Keratinocyte (primary cell): ENCODE measurements at regions not wholly inside any gene's neighbourhood (a gene's known extent, or its start where the extent isn't known, plus 50 kb on each side); places are given as distances from the start of the nearest gene placed in this dataset.

Source experiments
- DNase-seq: peaks from one replicate; pipeline ENCODE4 v3.0.0-alpha.2; 2011; ENCODE audit warnings: low read depth, missing footprints, low spot score
- FAIRE-seq: peaks from 2 replicates; lab custom pipeline; 2011; peaks lifted over from hg19 to GRCh38; lab: Jason Lieb, UNC
- H2AFZ ChIP-seq: 2 replicates; pipeline ENCODE4 v1.6.0; 2012; ENCODE audit warnings: low read length, control low read depth, inconsistent platforms; ENCODE audit not compliant: control insufficient read depth
- H3K27ac ChIP-seq: 2 replicates; pipeline ENCODE4 v1.5.1; 2011; ENCODE audit warnings: low read length; ENCODE audit not compliant: control insufficient read depth, insufficient read depth
- H3K27me3 ChIP-seq: 3 replicates; pipeline ENCODE4 v1.6.0; 2011; ENCODE audit warnings: low read length; ENCODE audit not compliant: control insufficient read depth, insufficient read depth; ENCODE audit errors: extremely low read depth
- H3K36me3 ChIP-seq, 2 experiments: 2 replicates in 1 of 2; 3 replicates in 1 of 2; pipeline ENCODE4 v1.5.1; 2011; ENCODE audit warnings: low read length in 2 of 2, mild to moderate bottlenecking in 1 of 2; ENCODE audit not compliant: control insufficient read depth in 2 of 2, insufficient read depth in 2 of 2; ENCODE audit errors: extremely low read depth in 1 of 2
- H3K4me1 ChIP-seq: 3 replicates; pipeline ENCODE4 v1.5.1; 2011; ENCODE audit warnings: low read length; ENCODE audit not compliant: control insufficient read depth, insufficient read depth; ENCODE audit errors: extremely low read depth
- H3K4me2 ChIP-seq: 3 replicates; pipeline ENCODE4 v1.6.0; 2011; ENCODE audit warnings: low read depth, low read length; ENCODE audit not compliant: control insufficient read depth, insufficient read depth; ENCODE audit errors: extremely low read depth
- H3K4me3 ChIP-seq, 3 experiments: fragments of 200-600 bp in 1 of 3; sonication (generic) in 1 of 3; 2 replicates in 2 of 3; 3 replicates in 1 of 3; pipeline ENCODE4 v1.5.1; 2011 to 2016; ENCODE audit warnings: low read length in 3 of 3, mild to moderate bottlenecking in 3 of 3, control low read depth in 2 of 3, inconsistent platforms in 1 of 3, low read depth in 1 of 3, mixed read lengths in 1 of 3, mixed run types in 1 of 3, moderate library complexity in 1 of 3; ENCODE audit not compliant: control insufficient read depth in 2 of 3, insufficient read depth in 2 of 3; ENCODE audit errors: extremely low read depth in 1 of 3
- H3K79me2 ChIP-seq: 2 replicates; pipeline ENCODE4 v1.6.0; 2012; ENCODE audit warnings: low read length; ENCODE audit not compliant: control insufficient read depth, insufficient read depth
- H3K9ac ChIP-seq: 3 replicates; pipeline ENCODE4 v1.6.0; 2011; ENCODE audit warnings: low read length; ENCODE audit not compliant: control insufficient read depth, insufficient read depth; ENCODE audit errors: extremely low read depth
- H3K9me1 ChIP-seq: 3 replicates; pipeline ENCODE4 v1.6.0; 2011; ENCODE audit warnings: low read length; ENCODE audit not compliant: control insufficient read depth, insufficient read depth; ENCODE audit errors: extremely low read depth
- H3K9me3 ChIP-seq: 2 replicates; pipeline ENCODE4 v1.5.1; 2012; ENCODE audit warnings: low read depth, low read length; ENCODE audit not compliant: control insufficient read depth
- H4K20me1 ChIP-seq: 3 replicates; pipeline ENCODE4 v1.6.0; 2011; ENCODE audit warnings: low read length; ENCODE audit not compliant: control insufficient read depth, insufficient read depth; ENCODE audit errors: extremely low read depth
- EZH2 ChIP-seq: IDR thresholded peaks from one replicate; pipeline ENCODE4 v1.6.1; 2012; ENCODE audit warnings: inconsistent platforms, mild to moderate bottlenecking, low read length, moderate library complexity
- dilution Hi-C: fragments of 300-500 bp; cut with MboI; formaldehyde crosslinking; loops from one replicate; pipeline ENCODE4 v1.7.0; 2020; ENCODE audit warnings: low sequenced_read_pairs; ENCODE audit not compliant: extremely low pct_ligation_motif_present
- TF ChIP-seq, protein P1 (sequence below), 3 experiments: IDR thresholded peaks in 1 of 3; conservative IDR thresholded peaks in 1 of 3; optimal IDR thresholded peaks in 1 of 3; 2 replicates in 2 of 3; 3 replicates in 1 of 3; pipeline versions ENCODE3 to v1.5.1; 2011; ENCODE audit warnings: low read length in 3 of 3, mild to moderate bottlenecking in 3 of 3, moderate library complexity in 2 of 3, control low read depth in 1 of 3, inconsistent platforms in 1 of 3; ENCODE audit not compliant: insufficient read depth in 2 of 3; ENCODE audit errors: extremely low read depth in 1 of 3

DNA sequence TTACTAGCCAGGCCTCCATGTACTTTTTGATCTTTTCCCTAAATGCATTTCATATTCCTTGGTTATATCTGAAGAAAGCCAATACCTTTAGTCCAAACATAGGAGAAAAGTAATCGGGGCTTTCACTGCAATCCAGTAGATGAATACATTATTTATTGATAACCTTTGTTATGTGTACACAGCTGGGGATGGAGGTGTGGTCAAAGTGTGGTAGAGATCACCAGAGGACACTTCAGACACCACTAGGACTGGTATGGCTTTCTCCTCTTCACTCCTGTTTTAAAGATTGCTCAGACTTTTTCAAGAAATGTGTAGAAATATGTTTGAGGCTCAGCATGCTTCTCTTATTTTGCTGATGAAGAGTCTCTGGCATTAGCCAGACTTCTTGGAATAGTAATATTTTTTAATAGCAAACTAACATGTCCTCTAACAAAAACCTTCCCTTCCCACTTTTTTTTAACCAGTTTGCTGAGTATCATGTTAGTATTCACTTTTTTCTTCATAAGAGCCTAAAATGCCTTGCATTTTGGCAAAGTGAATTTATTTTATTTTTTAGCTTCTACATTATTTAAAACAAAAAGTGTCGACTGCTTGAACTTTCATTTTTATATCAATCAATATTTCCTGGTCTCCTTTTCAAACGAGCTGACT lies 65.6 kb upstream of the MBNL1 start:
- TF ChIP-seq, protein P1, sequence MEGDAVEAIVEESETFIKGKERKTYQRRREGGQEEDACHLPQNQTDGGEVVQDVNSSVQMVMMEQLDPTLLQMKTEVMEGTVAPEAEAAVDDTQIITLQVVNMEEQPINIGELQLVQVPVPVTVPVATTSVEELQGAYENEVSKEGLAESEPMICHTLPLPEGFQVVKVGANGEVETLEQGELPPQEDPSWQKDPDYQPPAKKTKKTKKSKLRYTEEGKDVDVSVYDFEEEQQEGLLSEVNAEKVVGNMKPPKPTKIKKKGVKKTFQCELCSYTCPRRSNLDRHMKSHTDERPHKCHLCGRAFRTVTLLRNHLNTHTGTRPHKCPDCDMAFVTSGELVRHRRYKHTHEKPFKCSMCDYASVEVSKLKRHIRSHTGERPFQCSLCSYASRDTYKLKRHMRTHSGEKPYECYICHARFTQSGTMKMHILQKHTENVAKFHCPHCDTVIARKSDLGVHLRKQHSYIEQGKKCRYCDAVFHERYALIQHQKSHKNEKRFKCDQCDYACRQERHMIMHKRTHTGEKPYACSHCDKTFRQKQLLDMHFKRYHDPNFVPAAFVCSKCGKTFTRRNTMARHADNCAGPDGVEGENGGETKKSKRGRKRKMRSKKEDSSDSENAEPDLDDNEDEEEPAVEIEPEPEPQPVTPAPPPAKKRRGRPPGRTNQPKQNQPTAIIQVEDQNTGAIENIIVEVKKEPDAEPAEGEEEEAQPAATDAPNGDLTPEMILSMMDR (optimal IDR thresholded peaks at IDR 0.05 in 1 of 3, IDR thresholded peaks at IDR 0.05 in 1 of 3, conservative IDR thresholded peaks at IDR 0.05 in 1 of 3; ENCODE audit: extremely low read depth in 1 of 3, insufficient read depth in 2 of 3, low read length in 3 of 3): no peak
- TF ChIP-seq EZH2: no peak
- H3K36me3 ChIP-seq: no peaks in the 10 kb centered on the region
- H2AFZ ChIP-seq: peak overlapping the region; percentile 87
- dilution Hi-C loops: no loop called here
- no peaks in the 10 kb centered on the region for H3K27me3 ChIP-seq
- peak overlapping the region in 2 of 3 experiments; percentile 11 to 50 for H3K4me3 ChIP-seq
- peak overlapping the region; percentile 9 for H3K9ac ChIP-seq
- H3K79me2 ChIP-seq: no peaks in the 10 kb centered on the region
- no peaks in the 10 kb centered on the region for H4K20me1 ChIP-seq
- peak overlapping the region; percentile 75 for H3K4me2 ChIP-seq
- no peaks in the 10 kb centered on the region for H3K9me3 ChIP-seq
- FAIRE-seq (no peak), DNase-seq (no peak)
- H3K9me1 ChIP-seq: no peaks in the 10 kb centered on the region
- H3K4me1 ChIP-seq: peaks cover 5% of the 10 kb centered on the region
- H3K27ac ChIP-seq: no peak overlapping the region

DNA sequence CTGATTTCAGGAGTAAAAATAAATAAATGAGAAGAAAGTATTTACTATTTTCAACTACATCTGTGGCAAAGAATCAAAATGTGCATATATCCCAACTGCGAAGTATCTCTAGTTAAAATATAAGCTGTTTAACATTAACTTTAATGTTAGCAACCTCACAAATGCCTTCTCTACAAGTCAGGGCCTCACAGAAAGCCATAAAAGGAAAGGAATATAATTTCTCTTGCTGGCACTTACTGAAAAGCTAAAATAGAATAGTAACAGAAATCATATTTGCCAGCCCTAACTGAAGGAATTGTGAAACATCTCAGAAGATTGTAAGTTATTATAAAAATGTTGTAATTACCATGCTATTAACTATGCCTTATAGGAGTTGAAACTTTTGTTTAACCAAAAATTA lies 65.1 kb upstream of the MBNL1 start:
- TF ChIP-seq, protein P1 (optimal IDR thresholded peaks at IDR 0.05 in 1 of 3, IDR thresholded peaks at IDR 0.05 in 1 of 3, conservative IDR thresholded peaks at IDR 0.05 in 1 of 3; ENCODE audit: extremely low read depth in 1 of 3, insufficient read depth in 2 of 3, low read length in 3 of 3): no peak
- no peak for TF ChIP-seq EZH2
- Histone ChIP-seq H3K9ac (peak overlapping the region; percentile 9), H3K27ac (no peak overlapping the region), H3K4me1 (peaks cover 5% of the 10 kb centered on the region), H3K9me1 (no peaks in the 10 kb centered on the region), H4K20me1 (no peaks in the 10 kb centered on the region), H3K27me3 (no peaks in the 10 kb centered on the region), H3K4me2 (peak overlapping the region; percentile 75), H3K36me3 (no peaks in the 10 kb centered on the region), H3K9me3 (no peaks in the 10 kb centered on the region), H3K4me3 (peak overlapping the region in 2 of 3 experiments; percentile 11 to 50), H2AFZ (peak overlapping the region; percentile 87), H3K79me2 (no peaks in the 10 kb centered on the region)
- FAIRE-seq: no peak
- DNase-seq: no peak
- dilution Hi-C loops: no loop called here
